Panc1 (cell line): ENCODE measurements at regions not wholly inside any gene's neighbourhood (a gene's known extent, or its start where the extent isn't known, plus 50 kb on each side); places are given as distances from the start of the nearest gene placed in this dataset.

Source experiments
- ATAC-seq: fragments of 200-7000 bp; cut with Tn5 transposase; 2 replicates; pipeline ENCODE4 v1.9.1; 2020; ENCODE audit warnings: mild to moderate bottlenecking, moderate library complexity
- BruUV-seq: library from RNA; stranded (reverse); fragments of 400-500 nt; replicated peaks from 2 replicates; lab custom pipeline; 2021; lab: Mats Ljungman, UMichigan
- CTCF ChIA-PET: fragments of 300-600 bp; sonication (Branson Sonifier 250); formaldehyde crosslinking; loops from one replicate; lab custom pipeline; 2022; ENCODE audit warnings: antibody characterized with exemption; lab: Charles Lee
- POLR2A ChIA-PET: fragments of 300-600 bp; sonication (Branson Sonifier 250); formaldehyde crosslinking; loops from one replicate; lab custom pipeline; 2022; ENCODE audit warnings: antibody characterized with exemption; lab: Charles Lee
- DNase-seq: peaks from one replicate; pipeline ENCODE4 v3.0.0-alpha.2; 2010; ENCODE audit warnings: low read depth, low spot score
- H3K27ac ChIP-seq: 2 replicates; pipeline ENCODE4 v1.5.1; 2011; ENCODE audit warnings: mild to moderate bottlenecking, low read length, inconsistent platforms
- H3K27me3 ChIP-seq: fragments of 200-500 bp; sonication (Bioruptor generic); 2 replicates; pipeline ENCODE4 v1.6.0; 2014; ENCODE audit warnings: low read length, inconsistent platforms; ENCODE audit not compliant: control insufficient read depth, insufficient read depth
- H3K36me3 ChIP-seq: fragments of 200-500 bp; sonication (Bioruptor generic); 2 replicates; pipeline ENCODE4 v1.5.1; 2014; ENCODE audit warnings: inconsistent platforms, mild to moderate bottlenecking, low read length, moderate library complexity; ENCODE audit not compliant: control insufficient read depth, insufficient read depth
- H3K4me1 ChIP-seq: 2 replicates; pipeline ENCODE4 v1.5.1; 2011; ENCODE audit warnings: inconsistent platforms, mild to moderate bottlenecking, low read length, moderate library complexity; ENCODE audit not compliant: control insufficient read depth, insufficient read depth
- H3K4me3 ChIP-seq, 2 experiments: 2 replicates each; pipeline ENCODE4 v1.5.1; 2011 to 2012; ENCODE audit warnings: low read depth in 2 of 2, low read length in 2 of 2, mild to moderate bottlenecking in 2 of 2, inconsistent platforms in 1 of 2, moderate library complexity in 1 of 2
- H3K9me3 ChIP-seq: fragments of 200-500 bp; sonication (Bioruptor generic); 2 replicates; pipeline ENCODE4 v1.5.1; 2014; ENCODE audit warnings: low read depth, mild to moderate bottlenecking, inconsistent platforms, low read length, moderate library complexity; ENCODE audit not compliant: control insufficient read depth, insufficient read depth
- POLR2AphosphoS5 ChIP-seq: IDR thresholded peaks from 2 replicates; pipeline ENCODE4 v1.6.1; 2012; ENCODE audit warnings: mild to moderate bottlenecking, low read depth, low read length, moderate library complexity
- SIN3A ChIP-seq: IDR thresholded peaks from 2 replicates; pipeline ENCODE4 v1.6.1; 2012; ENCODE audit warnings: low read depth, mild to moderate bottlenecking, low read length, moderate library complexity, borderline replicate concordance; ENCODE audit not compliant: insufficient read depth
- TCF7L2 ChIP-seq: IDR thresholded peaks from 2 replicates; pipeline ENCODE4 v1.6.1; 2011; ENCODE audit warnings: mild to moderate bottlenecking, low read depth, low read length, inconsistent platforms
- in situ Hi-C: cut with HindIII; loops from 2 replicates; pipeline ENCODE4 v1.10.0; 2016; ENCODE audit warnings: low sequenced_read_pairs, low pct_unique_long_range_greater_than_20kb
- intact Hi-C: fragments of 100-400 bp; cut with micrococcal nuclease; formaldehyde crosslinking; loops from one replicate; pipeline ENCODE4 v1.10.0; 2022; ENCODE audit not compliant: unreplicated experiment
- TF ChIP-seq, protein P1 (sequence below), 2 experiments: IDR thresholded peaks; 2 replicates each; pipeline ENCODE4 v1.6.1; 2011 to 2012; ENCODE audit warnings: low read depth in 2 of 2, control low read depth in 1 of 2, low read length in 1 of 2, mild to moderate bottlenecking in 1 of 2, moderate library complexity in 1 of 2; ENCODE audit not compliant: insufficient read depth in 1 of 2
- TF ChIP-seq, protein P2 (sequence below): fragments of 450-650 bp; IDR thresholded peaks from 2 replicates; pipeline ENCODE4 v1.5.1; 2017; ENCODE audit warnings: mild to moderate bottlenecking

DNA sequence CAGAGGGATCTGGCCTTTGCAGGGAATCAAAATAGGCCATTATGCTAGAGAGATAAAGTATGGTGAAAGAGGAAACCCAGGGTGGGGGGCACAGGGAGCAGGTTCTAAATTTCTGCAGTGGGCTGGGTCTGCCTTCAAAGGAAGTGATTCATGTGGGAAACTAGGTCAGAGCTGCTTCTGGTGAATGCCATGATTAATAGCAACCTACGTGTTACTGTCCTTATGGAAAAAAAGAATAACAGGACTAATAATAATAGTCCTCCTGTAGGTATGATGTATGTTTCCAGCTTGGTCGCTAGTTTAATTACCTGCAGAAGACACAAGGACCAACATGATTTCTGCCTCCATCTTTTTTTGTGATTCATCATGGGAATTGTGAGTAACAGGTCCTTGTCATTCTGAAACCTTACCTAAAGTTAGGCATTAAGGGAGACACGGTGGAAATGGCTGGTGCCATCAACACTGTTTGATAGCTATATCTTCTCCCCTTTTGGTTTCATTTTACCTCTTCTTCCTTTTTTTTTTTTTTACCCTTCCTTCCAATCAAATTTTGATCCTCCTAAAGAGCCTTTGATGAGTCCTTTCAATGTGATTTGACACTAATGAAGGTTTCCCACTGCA is 180.4 kb downstream of the CPEB2 start:
- intact Hi-C loops: no loop called here
- no peaks in the 10 kb centered on the region for H3K36me3 ChIP-seq
- ATAC-seq (no peak), DNase-seq (no peak)
- no peaks in the 10 kb centered on the region for H3K27me3 ChIP-seq
- ChIA-PET CTCF (no interaction called here), POLR2A (no interaction called here)
- no peak overlapping the region for H3K27ac ChIP-seq
- no peak overlapping the region for H3K4me3 ChIP-seq
- in situ Hi-C loops: no loop called here
- no TSS peak for BruUV-seq
- TF ChIP-seq, protein P1, sequence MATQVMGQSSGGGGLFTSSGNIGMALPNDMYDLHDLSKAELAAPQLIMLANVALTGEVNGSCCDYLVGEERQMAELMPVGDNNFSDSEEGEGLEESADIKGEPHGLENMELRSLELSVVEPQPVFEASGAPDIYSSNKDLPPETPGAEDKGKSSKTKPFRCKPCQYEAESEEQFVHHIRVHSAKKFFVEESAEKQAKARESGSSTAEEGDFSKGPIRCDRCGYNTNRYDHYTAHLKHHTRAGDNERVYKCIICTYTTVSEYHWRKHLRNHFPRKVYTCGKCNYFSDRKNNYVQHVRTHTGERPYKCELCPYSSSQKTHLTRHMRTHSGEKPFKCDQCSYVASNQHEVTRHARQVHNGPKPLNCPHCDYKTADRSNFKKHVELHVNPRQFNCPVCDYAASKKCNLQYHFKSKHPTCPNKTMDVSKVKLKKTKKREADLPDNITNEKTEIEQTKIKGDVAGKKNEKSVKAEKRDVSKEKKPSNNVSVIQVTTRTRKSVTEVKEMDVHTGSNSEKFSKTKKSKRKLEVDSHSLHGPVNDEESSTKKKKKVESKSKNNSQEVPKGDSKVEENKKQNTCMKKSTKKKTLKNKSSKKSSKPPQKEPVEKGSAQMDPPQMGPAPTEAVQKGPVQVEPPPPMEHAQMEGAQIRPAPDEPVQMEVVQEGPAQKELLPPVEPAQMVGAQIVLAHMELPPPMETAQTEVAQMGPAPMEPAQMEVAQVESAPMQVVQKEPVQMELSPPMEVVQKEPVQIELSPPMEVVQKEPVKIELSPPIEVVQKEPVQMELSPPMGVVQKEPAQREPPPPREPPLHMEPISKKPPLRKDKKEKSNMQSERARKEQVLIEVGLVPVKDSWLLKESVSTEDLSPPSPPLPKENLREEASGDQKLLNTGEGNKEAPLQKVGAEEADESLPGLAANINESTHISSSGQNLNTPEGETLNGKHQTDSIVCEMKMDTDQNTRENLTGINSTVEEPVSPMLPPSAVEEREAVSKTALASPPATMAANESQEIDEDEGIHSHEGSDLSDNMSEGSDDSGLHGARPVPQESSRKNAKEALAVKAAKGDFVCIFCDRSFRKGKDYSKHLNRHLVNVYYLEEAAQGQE (IDR thresholded peaks at IDR 0.05; ENCODE audit: insufficient read depth in 1 of 2, low read depth in 2 of 2, low read length in 1 of 2): no peak
- H3K9me3 ChIP-seq: no peaks in the 10 kb centered on the region
- no peaks in the 10 kb centered on the region for H3K4me1 ChIP-seq

DNA sequence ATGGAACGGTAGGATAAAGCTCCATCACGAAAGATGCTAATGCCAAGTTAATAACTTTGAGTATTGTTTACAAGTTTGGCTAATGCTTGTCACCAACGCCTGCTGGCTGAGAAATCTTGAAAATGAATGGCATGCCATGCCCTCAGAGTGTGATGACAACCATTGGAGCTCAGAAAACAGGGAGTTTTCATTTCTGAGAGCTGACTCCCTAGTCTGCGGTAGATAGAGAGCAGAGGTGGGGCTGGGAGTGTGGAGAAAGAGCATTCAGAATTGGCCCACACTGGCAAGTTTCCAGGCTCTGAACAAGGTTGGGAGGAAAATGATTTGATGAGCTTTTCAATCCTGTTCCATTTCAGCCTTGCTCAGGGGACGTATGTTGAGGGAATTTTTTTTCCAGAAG is 183.9 kb downstream of the CPEB2 start:
- ChIA-PET CTCF (no interaction called here), POLR2A (no interaction called here)
- TF ChIP-seq, protein P1 (IDR thresholded peaks at IDR 0.05; ENCODE audit: insufficient read depth in 1 of 2, low read depth in 2 of 2, low read length in 1 of 2): no peak
- TF ChIP-seq, protein P2, sequence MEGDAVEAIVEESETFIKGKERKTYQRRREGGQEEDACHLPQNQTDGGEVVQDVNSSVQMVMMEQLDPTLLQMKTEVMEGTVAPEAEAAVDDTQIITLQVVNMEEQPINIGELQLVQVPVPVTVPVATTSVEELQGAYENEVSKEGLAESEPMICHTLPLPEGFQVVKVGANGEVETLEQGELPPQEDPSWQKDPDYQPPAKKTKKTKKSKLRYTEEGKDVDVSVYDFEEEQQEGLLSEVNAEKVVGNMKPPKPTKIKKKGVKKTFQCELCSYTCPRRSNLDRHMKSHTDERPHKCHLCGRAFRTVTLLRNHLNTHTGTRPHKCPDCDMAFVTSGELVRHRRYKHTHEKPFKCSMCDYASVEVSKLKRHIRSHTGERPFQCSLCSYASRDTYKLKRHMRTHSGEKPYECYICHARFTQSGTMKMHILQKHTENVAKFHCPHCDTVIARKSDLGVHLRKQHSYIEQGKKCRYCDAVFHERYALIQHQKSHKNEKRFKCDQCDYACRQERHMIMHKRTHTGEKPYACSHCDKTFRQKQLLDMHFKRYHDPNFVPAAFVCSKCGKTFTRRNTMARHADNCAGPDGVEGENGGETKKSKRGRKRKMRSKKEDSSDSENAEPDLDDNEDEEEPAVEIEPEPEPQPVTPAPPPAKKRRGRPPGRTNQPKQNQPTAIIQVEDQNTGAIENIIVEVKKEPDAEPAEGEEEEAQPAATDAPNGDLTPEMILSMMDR: no peak
- no peak for TF ChIP-seq TCF7L2
- no peak for TF ChIP-seq SIN3A
- no peak for TF ChIP-seq POLR2AphosphoS5
- intact Hi-C loops (no loop called here), in situ Hi-C loops (no loop called here)
- no peaks in the 10 kb centered on the region for H3K36me3 ChIP-seq
- ATAC-seq (no peak), DNase-seq (no peak)
- H3K27ac ChIP-seq: no peak overlapping the region
- no peaks in the 10 kb centered on the region for H3K9me3 ChIP-seq
- no TSS peak for BruUV-seq
- H3K27me3 ChIP-seq: no peaks in the 10 kb centered on the region
- no peak overlapping the region for H3K4me3 ChIP-seq
- H3K4me1 ChIP-seq: no peaks in the 10 kb centered on the region
